MM.1S (cell line): ENCODE measurements at regions not wholly inside any gene's neighbourhood (a gene's known extent, or its start where the extent isn't known, plus 50 kb on each side); places are given as distances from the start of the nearest gene placed in this dataset.

Experiments used
- DNase-seq: peaks from one replicate; pipeline ENCODE4 v3.0.0-alpha.2; 2015
- H2AFZ ChIP-seq: fragments of 300-600 bp; sonication (generic); 2 replicates; pipeline ENCODE4 v1.6.0; 2016; ENCODE audit warnings: antibody characterized with exemption, low read length
- H3F3A ChIP-seq: fragments of 300-600 bp; sonication (generic); 2 replicates; pipeline ENCODE4 v1.6.1; 2016; ENCODE audit warnings: mild to moderate bottlenecking, antibody characterized with exemption, low read length, moderate library complexity, mixed read lengths; ENCODE audit not compliant: insufficient read depth
- H3K27ac ChIP-seq: fragments of 300-600 bp; sonication (generic); 2 replicates; pipeline ENCODE4 v1.5.1; 2016; ENCODE audit warnings: mild to moderate bottlenecking, low read length
- H3K27me3 ChIP-seq: fragments of 300-600 bp; sonication (generic); replicated peaks from 2 replicates; pipeline ENCODE4 v1.6.0; 2016; ENCODE audit warnings: low read length; ENCODE audit not compliant: insufficient read depth
- H3K36me3 ChIP-seq: fragments of 300-600 bp; sonication (generic); replicated peaks from 2 replicates; pipeline ENCODE4 v1.6.1; 2016; ENCODE audit warnings: mild to moderate bottlenecking, low read length, mixed read lengths; ENCODE audit not compliant: insufficient read depth
- H3K4me1 ChIP-seq: fragments of 300-600 bp; sonication (generic); 2 replicates; pipeline ENCODE4 v1.6.1; 2016; ENCODE audit warnings: low read length, mixed read lengths
- H3K4me2 ChIP-seq: fragments of 300-600 bp; sonication (generic); 2 replicates; pipeline ENCODE4 v1.6.0; 2016; ENCODE audit warnings: low read depth, low read length
- H3K4me3 ChIP-seq: fragments of 300-600 bp; sonication (generic); 2 replicates; pipeline ENCODE4 v1.5.1; 2016; ENCODE audit warnings: low read length, mixed read lengths
- H3K79me2 ChIP-seq: fragments of 300-600 bp; sonication (generic); 2 replicates; pipeline ENCODE4 v1.6.1; 2016; ENCODE audit warnings: mixed run types, low read length, mixed read lengths
- H3K9ac ChIP-seq: fragments of 300-600 bp; sonication (generic); 2 replicates; pipeline ENCODE4 v1.6.1; 2016; ENCODE audit warnings: low read length, mixed read lengths
- H3K9me2 ChIP-seq: fragments of 300-600 bp; sonication (generic); replicated peaks from 2 replicates; pipeline ENCODE4 v1.6.1; 2016; ENCODE audit warnings: mild to moderate bottlenecking, low read length, mixed read lengths; ENCODE audit not compliant: insufficient read depth
- H3K9me3 ChIP-seq: fragments of 300-600 bp; sonication (generic); replicated peaks from 2 replicates; pipeline ENCODE4 v1.6.1; 2016; ENCODE audit warnings: mild to moderate bottlenecking, low read length, mixed read lengths; ENCODE audit not compliant: insufficient read depth
- H4K20me1 ChIP-seq: fragments of 300-600 bp; sonication (generic); 2 replicates; pipeline ENCODE4 v1.6.1; 2016; ENCODE audit warnings: mild to moderate bottlenecking, low read length, moderate library complexity, mixed read lengths; ENCODE audit not compliant: insufficient read depth
- CTCF ChIP-seq: fragments of 300-600 bp; sonication (generic); IDR thresholded peaks from 2 replicates; pipeline ENCODE4 v1.5.1; 2016; ENCODE audit warnings: antibody characterized with exemption, low read length, mixed read lengths
- EZH2 ChIP-seq: fragments of 300-600 bp; sonication (generic); optimal IDR thresholded peaks from 2 replicates; pipeline ENCODE3; 2017; ENCODE audit warnings: low read depth, mild to moderate bottlenecking, antibody characterized with exemption, low read length, mixed read lengths
- EZH2phosphoT487 ChIP-seq: fragments of 300-600 bp; sonication (generic); IDR thresholded peaks from 2 replicates; pipeline ENCODE4 v1.6.1; 2018; ENCODE audit warnings: antibody characterized with exemption, low read length

GRCh38 chr21:26626187-26626586 is 53.1 kb upstream of the CYYR1 start:
- Histone ChIP-seq H2AFZ (no peak overlapping the region), H3K4me1 (no peaks in the 10 kb centered on the region), H3K27me3 (no peaks in the 10 kb centered on the region), H3K9ac (no peak overlapping the region), H3K9me3 (no peaks in the 10 kb centered on the region), H3K27ac (no peak overlapping the region), H4K20me1 (no peaks in the 10 kb centered on the region), H3F3A (no peaks in the 10 kb centered on the region), H3K36me3 (no peaks in the 10 kb centered on the region), H3K79me2 (no peaks in the 10 kb centered on the region), H3K4me3 (no peak overlapping the region), H3K4me2 (no peak overlapping the region), H3K9me2 (no peaks in the 10 kb centered on the region)
- DNase-seq, result no peak
- no peak for TF ChIP-seq EZH2phosphoT487
- no peak for TF ChIP-seq EZH2
- no peak for TF ChIP-seq CTCF

GRCh38 chr21:26624983-26625519 is 52.0 kb upstream of the CYYR1 start:
- Histone ChIP-seq H3K27ac (no peak overlapping the region), H2AFZ (no peak overlapping the region), H3F3A (no peaks in the 10 kb centered on the region), H3K4me3 (no peak overlapping the region), H3K36me3 (no peaks in the 10 kb centered on the region), H3K9me3 (no peaks in the 10 kb centered on the region), H3K27me3 (no peaks in the 10 kb centered on the region), H3K4me2 (no peak overlapping the region), H3K79me2 (no peaks in the 10 kb centered on the region), H4K20me1 (no peaks in the 10 kb centered on the region), H3K4me1 (no peaks in the 10 kb centered on the region), H3K9me2 (no peaks in the 10 kb centered on the region), H3K9ac (no peak overlapping the region)
- no peak for DNase-seq
- no peak for TF ChIP-seq CTCF
- TF ChIP-seq EZH2phosphoT487, result no peak
